Nucleus accumbens (tissue), 56 donors: ENCODE measurements at regions not wholly inside any gene's neighbourhood (a gene's known extent, or its start where the extent isn't known, plus 50 kb on each side); places are given as distances from the start of the nearest gene placed in this dataset.
"Not testable (repeated sequence)": the region's sequence is repeated elsewhere in the genome, so short reads cannot be mapped to it uniquely, and the experiment has no call there.

Experiments
- DNase-seq, 56 donors: peaks; one replicate each; lab custom pipeline; 2025; lab: John Stamatoyannopoulos, UW

DNA sequence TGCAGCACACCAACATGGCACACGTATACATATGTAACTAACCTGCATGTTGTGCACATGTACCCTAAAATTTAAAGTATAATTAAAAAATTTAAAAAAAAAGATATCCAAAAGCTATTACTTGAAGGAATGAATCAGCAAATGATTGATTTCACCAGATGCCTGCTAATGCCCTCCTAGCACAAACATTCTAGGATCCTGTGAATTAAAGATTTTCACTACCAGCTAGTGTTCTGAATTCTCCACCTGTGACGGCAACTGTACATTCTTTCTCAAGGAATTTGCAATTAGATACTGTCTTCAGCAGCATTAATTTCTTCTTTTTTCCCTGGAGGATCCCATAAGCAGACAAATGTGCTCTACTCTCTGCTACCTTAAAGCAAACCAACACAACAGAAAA is 694.9 kb downstream of the NTRK3 start:
- no peak for DNase-seq

GRCh38 chr15:87557881-87558280 is 698.7 kb downstream of the NTRK3 start:
- DNase-seq: no peak

DNA sequence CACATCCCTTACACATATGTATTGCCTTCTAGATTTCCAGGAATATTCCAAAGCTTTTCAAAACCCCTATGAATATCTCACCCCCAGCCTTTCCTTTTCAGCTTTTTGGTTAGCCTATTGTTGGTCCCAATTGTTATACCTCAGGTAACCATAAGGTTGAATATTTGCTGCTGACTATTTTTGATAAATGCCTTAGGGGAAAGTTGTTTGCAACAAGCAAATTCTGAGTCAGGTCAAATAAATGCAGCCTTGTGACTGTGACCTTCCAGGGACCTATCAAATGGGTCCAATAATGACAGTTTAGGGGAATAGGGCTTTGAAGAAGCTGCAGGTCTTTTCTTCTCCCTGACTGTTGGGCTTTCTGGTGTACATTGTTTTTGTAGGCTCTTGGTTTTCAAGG is 699.7 kb downstream of the NTRK3 start:
- DNase-seq: no peak

DNA sequence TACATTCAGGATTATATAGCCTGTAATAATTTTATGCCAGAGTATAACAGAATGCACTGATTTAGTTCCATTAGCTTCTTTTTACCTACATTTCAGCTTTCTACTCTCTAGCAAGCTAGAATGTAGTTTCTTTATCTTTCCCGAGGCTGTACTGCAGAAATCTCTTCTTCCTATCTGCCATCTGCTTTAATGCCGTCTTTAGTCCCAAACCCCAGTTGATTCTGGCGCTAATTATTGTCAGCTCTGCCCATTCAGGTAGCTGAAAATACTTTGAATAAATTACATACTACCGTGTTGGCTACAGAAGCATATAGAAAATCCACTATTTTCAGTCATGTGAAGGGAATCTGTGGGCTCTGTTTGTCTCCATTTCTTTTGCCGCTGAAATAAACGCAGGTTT is 706.7 kb downstream of the NTRK3 start:
- no peak for DNase-seq

- DNase-seq: no peak
Observed at GRCh38 chr15:87549296-87549695, 707.2 kb downstream of the NTRK3 start.

GRCh38 chr15:87548590-87548989 is 707.9 kb downstream of the NTRK3 start:
- not testable (repeated sequence) for DNase-seq

- DNase-seq: peak in 1 of 56 donors; percentile 1
Observed at GRCh38 chr15:87547470-87548181, 708.9 kb downstream of the NTRK3 start.

DNA sequence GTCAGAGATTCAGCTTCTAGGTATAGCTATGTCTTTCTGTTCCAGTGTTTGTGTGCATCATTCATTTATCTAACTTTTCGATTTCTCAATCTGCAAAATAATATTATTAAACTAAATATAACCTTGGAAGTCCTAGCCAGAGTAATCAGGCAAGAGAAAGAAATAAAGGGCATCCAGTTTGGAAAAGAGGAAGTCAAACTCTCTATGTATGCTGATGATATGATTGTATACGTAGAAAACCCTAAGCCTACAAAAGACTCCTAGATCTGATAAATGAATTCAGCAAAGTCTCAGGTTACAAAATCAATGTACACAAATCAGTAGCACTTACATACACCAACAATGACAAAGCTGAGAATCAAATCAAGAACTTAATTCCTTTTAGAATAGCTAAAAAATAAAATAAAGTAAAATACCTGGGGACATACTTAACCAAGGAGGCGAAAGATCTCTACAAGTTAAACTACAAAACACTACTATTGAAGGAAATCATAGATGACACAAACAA is 718.2 kb downstream of the NTRK3 start:
- no peak for DNase-seq

DNA sequence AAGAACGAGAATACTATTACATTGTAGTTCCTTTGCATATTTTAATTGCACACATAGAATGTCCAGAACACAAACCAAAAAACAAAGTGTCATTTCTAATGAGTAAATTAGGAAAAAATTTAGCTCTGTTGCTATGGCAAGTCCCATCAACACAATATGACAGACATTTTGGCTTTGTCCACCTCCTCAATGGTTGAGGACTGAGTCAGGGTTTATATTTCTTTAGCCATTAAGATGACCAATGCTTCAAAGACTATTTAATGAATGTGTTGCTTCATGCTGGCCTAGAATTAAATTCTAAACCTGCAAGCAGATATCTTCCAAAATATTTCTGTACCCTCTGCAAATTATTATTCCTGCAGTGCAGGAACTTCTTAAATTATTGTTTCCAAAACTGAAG is 719.2 kb downstream of the NTRK3 start:
- DNase-seq: no peak

DNA sequence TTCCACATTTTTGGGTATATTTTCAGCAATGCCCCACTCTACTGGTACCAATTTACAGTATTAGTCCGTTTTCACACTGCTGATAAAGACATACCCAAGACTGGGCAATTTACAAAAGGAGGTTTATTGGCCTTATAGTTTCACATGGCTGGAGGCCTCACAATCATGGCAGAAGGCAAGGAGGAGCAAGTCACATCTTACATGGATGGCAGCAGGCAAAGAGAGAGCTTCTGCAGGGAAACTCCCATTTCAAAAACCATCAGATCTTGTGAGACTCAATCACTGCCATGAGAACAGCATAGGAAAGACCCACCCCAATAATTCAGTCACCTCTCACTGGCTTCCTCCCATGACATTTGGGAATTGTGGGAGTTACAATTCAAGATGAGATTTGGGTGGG is 722.9 kb downstream of the NTRK3 start:
- DNase-seq: not testable (repeated sequence)

- no peak for DNase-seq
Observed at GRCh38 chr15:87528873-87529272, 727.7 kb downstream of the NTRK3 start.

DNA sequence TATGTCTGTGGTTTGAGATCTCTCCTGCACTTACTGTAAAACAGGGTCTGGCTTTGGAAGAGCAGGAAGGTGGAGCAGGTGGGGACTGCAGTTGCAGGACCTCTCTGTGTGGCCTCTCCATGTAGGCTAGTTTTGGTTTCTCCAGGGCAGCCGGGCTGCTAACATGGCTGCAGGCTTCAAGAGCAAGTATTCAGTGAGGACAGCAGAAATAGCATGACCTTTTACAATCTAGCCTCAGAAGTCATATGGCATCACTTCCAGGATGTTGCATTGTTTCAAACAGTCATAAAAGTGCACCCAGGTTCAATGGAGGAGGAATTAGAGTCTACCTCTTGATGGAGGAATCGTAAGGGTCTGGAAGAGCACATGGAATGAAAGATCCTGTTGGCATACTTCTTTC is 728.7 kb downstream of the NTRK3 start:
- DNase-seq: no peak

GRCh38 chr15:87527416-87527815 is 729.1 kb downstream of the NTRK3 start:
- DNase-seq: no peak

- DNase-seq: no peak
Observed at GRCh38 chr15:87523516-87523915, 733.0 kb downstream of the NTRK3 start.

DNA sequence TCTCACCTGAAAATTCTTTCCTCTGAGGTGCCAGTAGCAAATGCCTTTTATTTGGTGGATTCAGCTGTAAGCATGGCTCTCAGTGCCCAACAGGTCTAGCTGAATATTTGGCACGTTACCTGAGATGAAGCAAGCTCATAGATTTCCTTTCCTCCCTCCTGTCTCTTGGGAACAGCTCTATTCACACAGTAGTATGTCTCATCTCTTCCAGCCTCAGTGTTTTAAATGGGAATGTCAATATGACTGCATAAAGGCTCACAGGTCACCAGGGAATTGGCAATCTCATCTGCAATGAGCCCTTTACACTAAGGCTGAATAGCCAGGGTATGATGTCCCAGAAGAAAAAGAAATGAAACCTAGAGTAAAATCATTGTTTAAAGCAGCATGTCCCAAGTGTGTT is 733.5 kb downstream of the NTRK3 start:
- DNase-seq: no peak

GRCh38 chr15:87518957-87519356 is 737.6 kb downstream of the NTRK3 start:
- DNase-seq: no peak

- DNase-seq: no peak
Observed at GRCh38 chr15:87508086-87508485, 748.5 kb downstream of the NTRK3 start.

DNA sequence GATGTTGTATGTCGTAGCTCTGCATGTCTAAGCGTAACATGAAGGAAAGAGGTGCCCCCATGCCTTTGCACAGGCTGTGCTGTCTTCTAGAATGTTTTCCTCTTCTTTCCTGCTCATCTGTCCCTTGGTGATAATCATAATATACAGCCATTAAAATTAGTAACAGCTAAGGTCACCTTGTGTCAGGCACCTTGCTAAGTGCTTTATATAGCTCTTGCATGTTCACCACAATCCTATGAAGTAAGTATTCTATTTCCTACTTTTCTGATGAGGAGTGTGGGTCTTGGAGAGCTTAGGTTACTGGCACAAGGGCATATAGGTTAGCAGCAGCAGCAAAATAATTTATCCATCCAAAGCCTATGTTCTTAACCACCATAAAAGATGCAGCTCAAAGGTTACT is 754.4 kb downstream of the NTRK3 start:
- no peak for DNase-seq

DNA sequence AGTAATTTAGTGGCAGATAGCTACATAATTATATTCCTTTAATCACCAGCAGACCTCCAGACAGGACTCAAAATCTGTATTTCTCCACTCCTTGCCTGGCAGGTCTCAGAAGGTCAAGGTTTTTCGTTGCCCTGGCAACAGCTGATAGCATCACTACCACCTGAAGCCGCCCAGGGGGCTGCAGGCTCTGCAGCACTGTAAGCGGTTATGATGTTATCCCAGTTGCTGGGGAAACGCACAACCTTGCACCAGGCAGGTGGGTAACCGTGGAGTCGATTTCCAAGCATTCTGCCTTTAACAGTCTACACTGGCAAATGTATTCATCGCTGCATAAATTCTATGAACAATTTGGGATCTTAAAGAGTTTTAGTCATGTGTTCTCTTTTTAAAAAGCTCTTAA is 756.3 kb downstream of the NTRK3 start:
- peak in 24 of 56 donors; percentile 1 to 46 (median 8) for DNase-seq

DNA sequence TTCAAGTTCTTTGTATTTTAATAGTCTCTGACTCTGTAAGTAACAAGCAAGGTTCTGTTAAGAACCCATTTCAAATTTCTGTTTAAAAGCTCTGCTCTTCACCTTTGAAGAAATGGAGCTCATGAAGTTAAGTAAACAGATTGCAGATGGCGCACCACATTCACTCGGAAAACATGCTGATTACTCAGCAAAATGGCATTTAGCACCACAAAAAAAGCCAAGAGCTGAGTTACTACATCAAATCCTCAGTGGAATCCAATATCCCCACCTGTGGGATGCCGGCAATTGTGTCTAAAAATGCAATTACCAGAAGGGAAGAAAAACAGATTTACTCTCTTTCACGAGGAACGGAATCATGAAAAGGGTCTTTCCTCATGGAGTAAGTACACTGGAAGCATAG is 758.0 kb downstream of the NTRK3 start:
- no peak for DNase-seq

DNA sequence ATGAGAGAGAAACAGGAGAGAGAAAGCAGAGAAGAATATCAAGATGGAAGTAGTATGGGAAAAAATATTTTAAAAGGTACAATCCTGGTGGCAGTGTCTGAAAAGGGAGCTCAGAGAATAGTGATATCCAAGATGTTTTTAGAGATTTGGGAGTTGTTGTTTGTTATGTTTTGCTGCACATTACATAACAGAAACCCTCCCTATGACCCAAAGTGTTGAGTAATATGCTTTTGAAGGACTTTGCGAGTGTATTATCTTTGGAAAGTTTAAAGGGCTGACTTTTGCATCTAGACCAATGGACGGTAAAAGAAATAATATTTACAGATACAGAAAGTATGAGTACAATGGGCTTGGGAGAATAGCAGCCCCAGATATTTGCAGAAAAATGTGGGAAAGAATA is 759.7 kb downstream of the NTRK3 start:
- no peak for DNase-seq

DNA sequence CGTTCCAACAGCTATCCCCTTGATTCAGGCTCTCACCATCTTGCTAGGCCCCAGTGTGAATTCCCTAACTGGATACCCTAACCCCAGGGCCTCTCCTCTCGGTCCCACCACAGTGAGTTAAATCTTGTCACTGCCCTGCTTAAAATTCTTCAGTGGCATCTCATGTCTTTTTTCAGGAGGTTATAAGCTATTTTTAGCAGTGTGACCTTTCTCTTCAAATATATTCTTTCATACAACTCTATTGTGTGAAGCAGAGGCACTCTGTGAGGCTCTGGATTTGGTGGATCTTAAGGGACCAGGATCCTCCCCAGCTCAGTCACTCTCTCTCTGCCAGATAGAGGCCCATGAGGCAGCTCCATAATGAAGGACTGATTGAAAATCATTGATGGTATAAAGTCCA is 760.4 kb downstream of the NTRK3 start:
- DNase-seq: no peak

- no peak for DNase-seq
Observed at GRCh38 chr15:87493803-87494202, 762.7 kb downstream of the NTRK3 start.
